GM12878 (cell line): ENCODE measurements at regions not wholly inside any gene's neighbourhood (a gene's known extent, or its start where the extent isn't known, plus 50 kb on each side); places are given as distances from the start of the nearest gene placed in this dataset.

ENCODE experiments used
- CEBPB ChIP-seq, 2 experiments: fragments of 150-350 bp in 1 of 2; IDR thresholded peaks; 2 replicates each; pipeline ENCODE4 v1.6.1; 2012 to 2014; ENCODE audit warnings: low read depth in 2 of 2, low read length in 2 of 2, borderline replicate concordance in 1 of 2, inconsistent platforms in 1 of 2
- POLR2A ChIP-seq: IDR thresholded peaks from 2 replicates; pipeline ENCODE4 v1.6.1; 2011; ENCODE audit warnings: low read depth, mild to moderate bottlenecking, low read length

DNA sequence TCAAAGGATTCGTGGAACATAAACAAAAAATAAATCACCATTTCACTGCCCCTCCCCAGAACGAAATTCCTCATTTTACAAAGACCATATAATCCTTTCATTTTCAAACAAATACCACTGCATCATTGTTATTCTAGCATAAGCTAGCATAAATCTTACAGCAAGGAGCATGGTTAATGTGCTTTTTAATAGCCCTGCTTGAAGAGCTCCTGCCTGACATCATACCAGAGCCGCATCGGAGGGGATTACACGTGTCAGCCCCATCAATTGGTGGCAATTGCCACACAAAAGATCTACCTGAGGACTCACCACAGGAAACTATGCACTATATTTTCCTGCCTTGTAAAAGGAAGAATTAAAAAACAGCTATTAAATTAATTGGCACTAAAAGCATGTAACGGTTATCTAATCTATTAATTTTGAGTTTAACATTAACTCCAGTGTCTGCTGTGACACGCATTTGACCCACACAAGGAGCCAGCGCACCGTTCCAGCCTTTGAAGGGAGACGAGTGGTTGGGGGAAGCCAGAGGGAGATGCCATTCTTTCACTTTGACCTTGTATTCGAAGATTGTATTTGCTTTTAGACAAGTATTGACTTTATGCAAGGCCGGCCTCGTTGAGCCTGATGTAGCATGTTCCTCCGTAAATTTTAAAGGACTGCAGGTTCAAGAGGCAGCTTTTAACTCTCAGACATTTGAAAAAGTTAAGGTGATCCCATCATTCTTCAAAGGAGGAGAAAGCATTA is 261.1 kb upstream of the RNF32 start:
- no peak for TF ChIP-seq POLR2A
- TF ChIP-seq CEBPB (IDR thresholded peaks at IDR 0.05; ENCODE audit: borderline replicate concordance in 1 of 2, low read depth in 2 of 2, low read length in 2 of 2), result no peak
